HG03521 (cell line): ENCODE measurements at regions not wholly inside any gene's neighbourhood (a gene's known extent, or its start where the extent isn't known, plus 50 kb on each side); places are given as distances from the start of the nearest gene placed in this dataset.

ENCODE experiments used
- ATAC-seq: cut with Tn5 transposase; IDR thresholded peaks from one replicate; pipeline ENCODE4 v1.9.1; 2021; ENCODE audit warnings: mild to moderate bottlenecking, moderate library complexity; ENCODE audit not compliant: unreplicated experiment

DNA sequence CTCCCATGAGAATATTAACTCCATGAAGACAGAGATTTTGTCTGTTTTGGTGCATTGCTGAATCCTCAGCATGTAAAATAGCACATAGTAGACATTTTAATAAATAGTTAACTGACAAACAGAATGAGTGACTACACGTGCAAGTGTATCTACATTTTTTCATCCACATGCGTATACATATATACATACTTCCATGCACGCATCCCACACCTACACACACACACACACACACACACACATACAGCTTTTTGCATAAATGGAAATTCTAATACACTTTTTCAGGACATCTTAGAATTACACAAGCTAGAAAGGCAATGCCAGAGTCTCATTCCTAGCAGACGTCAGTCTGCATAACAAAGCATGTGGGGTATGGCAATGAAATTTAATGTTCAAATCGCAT is 139.7 kb upstream of the LRFN2 start:
- no peak for ATAC-seq

DNA sequence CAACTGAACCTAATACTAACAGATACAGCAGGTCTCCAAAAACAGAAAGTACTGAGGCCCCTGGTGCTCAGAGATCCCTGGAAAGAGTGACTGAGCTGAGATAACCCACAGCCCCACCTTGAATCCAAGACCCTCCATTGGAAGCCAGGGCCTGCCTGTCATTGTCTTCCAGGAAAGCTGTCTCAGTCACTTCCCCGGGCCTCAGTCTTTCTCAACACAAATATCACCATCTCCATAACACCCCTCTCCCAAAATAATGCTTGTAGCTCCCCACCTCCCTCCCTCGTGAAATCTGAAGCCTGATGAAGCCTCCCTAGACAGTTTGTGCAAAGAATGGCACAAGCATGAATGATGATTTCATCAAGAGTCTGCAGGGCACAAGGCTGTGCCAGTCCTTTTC is 138.2 kb upstream of the LRFN2 start:
- no peak for ATAC-seq

DNA sequence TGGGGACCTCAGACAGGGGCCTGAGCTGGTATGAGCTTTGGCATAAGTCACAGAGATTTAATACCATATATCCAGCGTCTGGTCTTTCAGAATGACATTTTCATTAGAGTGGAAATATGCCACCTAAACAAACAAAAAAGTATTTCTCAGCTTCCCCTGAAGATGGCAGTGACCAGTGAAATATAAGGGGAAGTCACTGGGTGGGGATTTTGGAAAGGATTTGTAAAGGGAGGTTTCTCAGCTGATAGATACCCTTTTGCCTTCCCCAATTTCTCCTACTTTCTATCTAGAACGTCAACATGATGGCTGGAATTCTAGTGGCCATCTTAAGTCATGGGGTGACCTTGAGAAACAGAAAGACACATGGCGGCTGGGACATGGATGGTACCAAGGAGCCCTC is 137.7 kb upstream of the LRFN2 start:
- ATAC-seq = no peak

DNA sequence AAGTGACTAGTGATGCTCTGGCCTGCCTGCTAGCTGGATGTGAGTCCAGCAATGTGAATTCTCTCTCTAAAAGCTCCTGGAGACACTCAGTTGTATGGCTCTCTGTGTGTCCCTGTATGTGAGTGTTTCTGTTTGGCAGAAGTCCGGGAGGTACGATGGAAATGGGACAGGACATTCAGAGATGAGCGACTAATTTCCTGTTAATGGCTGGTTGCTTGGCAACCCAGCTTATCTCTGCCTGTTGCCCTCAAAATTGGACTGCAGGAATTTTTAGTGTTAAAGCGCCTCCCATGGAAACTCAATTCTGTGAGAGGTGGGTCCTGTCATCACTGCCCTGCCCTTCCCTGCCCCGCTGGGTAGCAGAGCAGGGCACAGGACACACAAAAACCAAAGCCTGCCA is 136.8 kb upstream of the LRFN2 start:
- ATAC-seq = no peak

DNA sequence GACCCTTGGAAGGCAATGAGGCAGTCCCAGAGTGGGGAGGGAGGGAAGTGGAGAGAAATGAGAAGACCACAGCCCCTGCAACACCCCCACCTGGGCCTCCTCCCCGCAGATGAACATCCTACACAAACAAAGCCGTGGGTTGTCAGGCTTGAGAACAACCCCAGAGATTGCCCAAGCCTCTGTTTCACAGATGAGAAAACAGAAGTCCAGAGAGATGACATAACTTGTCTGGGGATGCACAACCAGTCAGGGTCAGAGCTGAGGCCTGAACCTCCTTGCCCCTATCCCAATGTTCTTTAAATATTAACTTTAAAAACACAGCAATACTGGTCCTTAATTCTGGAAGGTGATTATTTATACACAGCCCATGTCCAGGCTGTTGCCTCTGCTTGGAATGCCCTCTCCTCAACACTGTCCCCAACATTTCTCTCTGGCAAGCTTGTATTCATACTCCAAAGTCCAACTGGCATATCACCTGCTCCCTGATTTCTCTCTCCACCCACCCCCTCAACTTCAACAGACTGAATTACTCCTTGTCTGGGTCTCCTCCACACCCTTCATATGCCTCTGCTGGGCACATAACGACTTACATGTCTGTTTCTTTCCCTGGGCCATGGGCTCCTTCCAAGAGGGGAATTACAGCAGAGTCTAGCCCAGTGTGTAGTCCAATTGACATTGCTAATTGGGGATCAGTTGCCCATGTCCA is 135.5 kb upstream of the LRFN2 start:
- ATAC-seq = no peak

DNA sequence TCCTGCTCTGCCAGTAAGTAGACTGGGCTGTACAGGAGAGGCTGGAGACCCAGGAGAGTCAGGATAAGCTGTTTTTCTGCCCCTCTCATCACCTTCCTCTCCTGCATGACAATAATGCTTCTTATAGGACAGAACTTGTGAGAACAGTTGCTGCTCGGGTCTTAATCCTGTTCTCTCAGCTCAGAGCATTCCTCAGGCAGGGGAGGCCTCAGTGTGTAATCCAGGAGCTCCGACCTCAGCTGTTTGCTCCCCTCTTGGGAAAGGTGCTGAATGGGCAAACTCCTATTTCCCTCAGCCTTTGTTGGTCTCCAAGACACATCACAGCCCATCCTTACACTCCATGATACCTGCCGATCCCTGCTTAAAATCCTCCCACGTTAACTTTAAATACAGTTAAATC is 134.9 kb upstream of the LRFN2 start:
- no peak for ATAC-seq

DNA sequence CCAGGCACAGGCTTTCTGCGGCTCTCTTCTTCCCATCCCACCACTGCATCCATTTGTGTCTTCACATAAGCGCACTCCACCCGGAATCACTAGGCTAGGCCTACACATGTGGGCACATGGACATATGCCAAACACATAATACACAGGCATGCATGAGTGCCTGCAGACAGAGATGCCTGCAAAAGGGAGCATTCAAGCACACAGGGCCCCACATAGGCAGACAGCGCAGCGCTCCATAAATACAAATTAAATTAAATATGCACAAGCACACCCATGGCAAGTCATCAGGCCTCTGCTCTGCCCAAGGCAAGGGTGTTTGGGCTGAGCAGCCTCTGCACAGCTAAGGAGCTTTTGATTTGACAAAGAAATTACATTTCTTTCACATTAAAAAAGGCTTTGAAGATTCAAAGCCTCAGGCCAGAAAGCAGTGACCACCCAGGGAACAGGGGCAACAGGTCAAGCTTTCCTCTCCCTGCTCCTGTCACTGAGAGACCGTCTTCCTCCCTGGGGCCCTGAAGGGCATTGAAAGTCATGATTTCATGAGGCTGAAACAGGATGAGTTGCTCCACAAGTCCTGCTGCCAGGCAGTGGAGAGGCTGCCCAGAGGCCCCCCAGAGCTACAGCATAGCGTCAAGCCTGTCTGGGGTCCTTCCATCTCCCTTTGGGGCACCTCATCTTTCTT is 134.2 kb upstream of the LRFN2 start:
- no peak for ATAC-seq

DNA sequence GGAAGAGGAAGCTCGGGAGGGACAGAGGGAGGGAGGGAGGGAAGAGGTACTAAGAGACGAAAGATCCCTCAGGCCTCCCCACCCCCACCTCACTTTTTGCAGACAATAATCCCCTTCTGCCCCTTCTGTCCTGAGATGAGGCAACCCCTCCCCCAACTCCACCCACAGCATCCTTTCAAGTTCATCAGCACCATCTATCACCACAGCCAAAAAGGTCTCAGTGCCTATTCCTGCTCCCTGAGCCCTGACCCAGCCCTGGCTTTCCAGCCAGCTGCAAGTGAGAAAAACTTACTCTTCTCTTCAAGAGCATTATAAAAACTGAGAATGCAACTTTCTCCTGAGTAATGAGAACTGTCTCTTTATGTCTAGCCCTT is 133.2 kb upstream of the LRFN2 start:
- no peak for ATAC-seq

DNA sequence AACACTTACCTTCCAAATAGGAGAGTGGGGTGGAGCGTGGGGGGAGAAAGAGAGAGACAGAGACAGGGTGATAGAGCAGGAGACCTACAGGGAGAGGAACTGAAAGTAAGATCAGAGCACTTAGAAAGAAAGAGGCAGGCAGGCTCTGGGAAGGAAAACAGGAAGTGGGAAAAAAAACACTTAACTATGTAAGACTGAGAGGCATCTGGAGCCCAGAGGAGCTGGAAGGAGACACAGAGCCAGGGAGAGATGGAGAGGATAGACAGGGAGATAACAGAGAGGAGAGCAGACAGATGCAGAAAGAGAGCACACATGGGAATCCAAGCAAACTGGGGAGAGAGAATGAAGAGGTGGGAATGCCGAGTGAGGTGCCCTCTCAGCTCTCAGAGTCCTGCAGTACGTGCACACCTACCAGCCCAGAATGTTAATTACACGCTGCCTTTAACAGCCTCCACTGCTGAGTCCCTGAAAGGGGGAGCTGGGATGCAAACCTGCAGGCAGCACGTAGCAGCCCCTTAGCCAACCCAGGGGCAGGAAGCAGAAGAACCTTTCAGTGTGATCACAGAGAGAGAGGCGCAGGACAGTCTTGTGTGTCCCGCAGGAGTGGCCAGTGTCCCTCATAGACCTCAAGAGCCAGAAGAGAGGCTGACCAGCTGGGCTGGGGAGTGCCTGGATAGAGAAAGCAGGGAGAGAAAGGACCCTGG is 132.7 kb upstream of the LRFN2 start:
- ATAC-seq = no peak

DNA sequence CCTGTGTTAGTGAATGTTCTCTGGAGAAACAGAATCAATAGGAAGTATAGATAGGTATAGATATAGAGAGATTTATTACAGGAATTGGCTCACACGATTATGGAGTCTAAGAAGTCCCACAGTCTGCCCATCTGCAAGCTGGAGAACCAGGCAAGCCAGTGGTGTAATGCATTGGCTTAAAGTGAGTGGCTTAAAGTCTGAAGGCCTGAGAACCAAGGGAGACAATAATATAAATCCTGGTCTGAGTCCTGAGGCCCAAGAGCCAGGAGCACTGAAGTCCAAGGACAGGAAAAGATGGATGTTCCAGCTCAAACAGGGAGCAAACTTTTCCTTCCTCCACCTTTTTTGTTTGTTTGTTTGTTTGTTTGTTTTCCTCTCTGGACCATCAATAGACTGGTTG is 131.2 kb upstream of the LRFN2 start:
- ATAC-seq = no peak

DNA sequence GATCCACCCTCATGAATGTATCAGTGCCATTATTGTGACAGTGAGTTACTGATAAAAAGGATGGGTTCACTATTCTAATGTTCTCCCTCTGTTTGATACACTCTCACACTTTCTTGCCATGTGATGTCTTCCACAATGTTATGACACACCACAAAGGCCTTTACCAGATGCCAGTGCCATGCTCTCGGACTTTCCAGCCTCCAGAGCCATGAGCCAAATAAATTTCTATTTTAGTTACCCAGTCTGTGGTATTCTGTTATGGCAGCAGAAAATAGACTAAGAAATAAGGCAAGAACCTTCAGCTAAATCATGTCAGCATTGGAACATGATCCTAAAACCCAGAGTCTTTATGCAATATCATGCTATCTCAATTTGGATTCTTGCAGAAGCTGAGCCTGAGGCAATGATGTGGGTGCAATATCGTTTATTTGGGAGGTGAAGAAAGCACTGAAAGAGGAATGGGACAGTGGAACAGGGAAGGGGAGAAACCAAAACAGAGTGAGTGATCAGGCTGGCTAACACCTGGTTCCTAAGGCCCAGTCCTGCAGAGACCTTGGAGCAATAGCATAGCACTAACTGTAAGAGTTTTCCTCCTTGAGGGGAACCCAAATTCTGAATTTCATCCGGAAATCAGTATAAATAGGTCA is 130.4 kb upstream of the LRFN2 start:
- ATAC-seq = no peak

DNA sequence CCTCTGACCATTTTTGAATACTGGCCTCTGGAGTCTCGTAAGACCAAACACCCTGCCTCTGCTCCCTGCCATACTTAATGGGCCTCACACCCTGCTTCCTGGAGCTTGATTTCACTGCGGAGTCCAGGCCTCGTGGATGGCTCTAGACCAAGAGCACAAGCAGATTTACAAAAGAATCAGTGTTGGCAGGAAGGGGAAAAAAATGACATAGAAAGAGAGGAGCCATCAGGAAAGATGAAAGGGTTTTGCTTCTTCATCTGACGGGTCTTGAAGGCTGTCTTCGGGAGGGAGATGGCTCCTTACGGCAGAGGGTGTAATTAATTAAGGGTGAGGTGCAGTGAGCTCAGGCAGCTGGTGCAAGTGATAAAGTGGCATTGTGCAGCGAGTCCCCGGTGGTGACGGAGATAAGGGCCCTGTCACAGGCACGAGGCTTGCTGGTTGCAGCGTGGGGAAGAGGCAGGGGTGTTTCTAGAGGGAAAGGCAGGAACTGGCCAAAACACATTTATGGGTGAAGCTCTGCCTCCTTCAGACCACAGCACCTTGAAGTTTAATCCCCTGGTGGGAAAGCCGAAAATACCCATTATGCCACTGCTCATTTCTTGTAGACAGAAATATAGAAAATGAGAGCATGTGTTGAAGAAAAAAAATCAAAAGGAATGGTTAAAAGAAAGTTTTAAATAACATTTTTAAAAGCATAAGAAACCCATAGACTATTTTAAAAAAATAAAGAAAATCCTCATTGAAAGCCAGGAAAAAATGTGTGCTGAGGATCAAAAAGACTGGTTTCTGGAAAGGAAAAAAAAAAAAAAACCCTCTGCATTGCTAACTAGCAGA is 128.6 kb upstream of the LRFN2 start:
- ATAC-seq = no peak

DNA sequence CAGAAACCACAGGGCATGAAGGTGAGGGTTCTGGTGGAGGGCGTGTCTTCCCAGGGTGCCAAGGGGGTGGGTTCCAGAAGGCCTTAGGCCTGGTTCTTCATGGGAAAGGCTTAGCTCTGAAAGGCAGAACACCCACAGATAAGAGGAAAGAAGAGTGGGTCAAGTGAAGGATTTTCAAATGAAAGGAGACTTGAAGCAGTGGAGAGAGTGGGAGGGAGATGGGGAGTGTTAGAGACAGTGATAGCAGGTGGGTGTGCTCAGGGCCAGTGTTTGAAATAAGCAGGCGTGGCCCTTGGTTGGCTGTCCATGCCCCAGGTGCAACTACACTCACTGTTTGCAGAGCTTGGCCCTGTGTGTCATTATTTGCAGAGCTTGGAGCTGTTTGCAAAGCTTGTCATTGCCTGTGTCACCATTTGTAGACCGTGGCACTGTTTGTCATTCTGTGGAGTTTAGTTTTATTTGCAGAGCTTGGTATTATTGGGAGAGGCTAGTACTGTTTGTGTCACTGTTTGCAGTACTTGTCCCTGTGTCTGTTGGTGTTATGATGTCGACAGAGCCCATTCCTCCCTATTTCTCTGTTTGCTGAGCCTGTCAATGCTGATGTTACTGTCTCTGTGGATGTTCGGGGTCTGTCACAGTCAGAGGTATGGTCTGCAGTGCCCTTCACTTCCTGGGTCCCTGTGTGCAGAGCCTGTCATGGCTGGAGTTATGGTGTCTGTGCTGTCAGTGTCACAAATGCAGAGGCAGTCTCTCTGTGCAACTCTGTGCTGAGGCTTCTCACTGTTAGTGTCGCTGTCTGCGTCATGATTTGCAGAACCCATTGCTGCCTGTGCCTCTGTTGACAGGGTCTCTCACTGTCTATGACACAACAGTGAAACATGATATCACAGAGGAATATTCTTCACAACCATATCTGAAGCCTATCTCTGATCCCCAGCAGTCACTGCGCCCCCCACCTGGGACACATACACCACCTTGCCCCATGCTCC is 127.7 kb upstream of the LRFN2 start:
- ATAC-seq = no peak

DNA sequence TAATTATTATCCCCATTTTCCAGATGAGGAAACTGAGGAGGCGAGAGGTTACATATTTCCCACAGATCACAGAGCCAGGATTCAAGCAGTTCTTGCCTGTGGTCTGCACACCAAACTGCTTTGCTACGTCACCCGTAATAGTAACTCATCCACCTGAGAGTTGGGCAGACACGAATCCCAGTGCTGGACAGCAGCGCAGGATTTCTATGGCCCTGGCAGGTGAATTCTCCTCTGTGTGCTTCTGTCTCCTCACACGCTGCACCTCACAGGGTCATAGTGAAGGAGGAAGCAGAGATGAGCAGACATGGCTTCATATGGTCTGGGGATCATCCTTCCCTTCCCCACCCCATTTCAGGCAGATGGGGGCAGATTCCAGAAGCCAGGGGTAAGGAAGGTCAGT is 127.0 kb upstream of the LRFN2 start:
- ATAC-seq = no peak

DNA sequence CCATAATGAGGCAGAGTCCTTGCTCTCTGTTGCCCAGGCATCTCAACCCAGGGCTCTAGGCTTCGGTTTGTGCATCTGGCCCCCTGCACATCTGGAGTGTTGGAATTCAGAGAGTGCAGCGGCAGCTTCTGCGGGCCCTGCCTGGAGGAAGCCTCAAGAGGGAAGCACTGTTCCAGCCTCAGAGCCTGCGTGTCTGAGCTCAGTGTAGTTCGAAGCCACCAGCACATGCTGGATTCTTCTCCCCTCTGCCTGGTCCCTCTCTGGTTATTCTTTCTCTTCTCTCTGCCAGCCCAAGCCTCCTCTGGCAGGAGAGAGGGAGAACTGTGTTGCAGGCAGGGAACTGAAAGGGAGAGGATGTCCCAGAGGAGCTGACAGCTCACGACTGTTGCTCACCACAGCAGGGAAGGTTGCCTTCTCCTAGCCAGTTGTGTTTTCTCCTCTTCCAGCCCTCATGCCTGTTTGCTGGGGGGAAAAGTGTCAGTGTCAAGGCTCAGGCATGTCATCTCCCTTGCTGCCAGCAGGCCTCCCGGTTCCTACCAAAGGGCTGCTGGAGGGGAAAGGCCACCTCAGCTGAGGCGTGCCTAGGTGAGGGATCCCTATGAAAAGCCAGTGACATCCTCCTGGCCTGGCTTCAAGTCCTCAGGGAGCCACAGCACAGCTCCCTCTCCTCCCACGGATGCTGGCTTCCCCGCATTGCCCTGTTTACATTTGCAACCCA is 126.0 kb upstream of the LRFN2 start:
- no peak for ATAC-seq

DNA sequence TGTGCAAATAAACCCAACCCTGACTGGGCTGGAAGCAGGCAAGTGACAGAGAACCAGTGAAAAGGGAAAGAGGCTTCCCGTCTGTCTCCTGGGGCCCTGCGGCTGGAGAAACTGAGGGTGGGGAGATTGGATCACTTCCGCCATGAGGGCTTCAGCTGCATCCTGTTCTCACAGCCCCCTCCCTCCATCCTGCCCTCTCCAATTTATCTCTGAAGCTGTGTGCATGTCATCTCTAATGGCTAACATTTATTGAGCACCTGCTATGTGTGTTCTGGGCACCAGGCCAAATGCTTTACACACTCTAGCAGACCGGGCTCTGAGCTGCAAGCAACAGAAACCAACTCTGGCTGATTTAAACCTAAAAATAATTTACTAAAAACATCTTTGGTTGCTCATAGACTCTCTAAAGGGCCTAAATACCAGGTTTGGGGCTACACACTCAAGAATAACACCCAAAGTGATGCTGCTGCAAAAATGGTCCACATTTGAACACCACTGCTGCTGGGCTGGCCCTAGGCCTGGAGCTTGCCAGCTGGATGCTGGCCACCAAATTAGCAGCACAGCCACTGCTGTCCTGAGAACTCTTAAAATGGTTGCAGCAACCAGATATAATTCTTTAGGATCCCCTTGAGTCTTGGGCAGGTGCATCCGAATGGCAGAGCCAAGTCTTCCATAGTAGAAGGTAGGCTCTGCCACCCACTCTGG is 123.6 kb upstream of the LRFN2 start:
- ATAC-seq = no peak

DNA sequence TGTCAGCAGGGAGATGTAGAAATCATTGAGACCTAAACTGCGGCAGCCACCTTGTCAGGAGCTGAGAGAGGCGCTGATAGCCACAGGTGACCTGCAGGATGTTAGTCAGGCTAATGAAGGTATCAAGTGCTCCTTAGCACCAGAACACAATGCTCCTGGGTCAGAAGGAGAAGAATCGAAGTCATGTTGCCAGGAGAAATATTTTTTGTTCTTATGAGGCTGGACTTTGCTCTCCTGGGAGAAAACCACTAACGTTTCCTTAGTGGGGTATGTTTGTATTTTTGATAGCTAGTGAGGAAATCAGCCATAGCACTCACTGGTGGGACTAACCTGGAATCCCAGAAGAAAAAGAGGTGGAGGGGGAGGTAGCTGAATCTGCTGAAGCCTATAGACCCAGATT is 120.9 kb upstream of the LRFN2 start:
- ATAC-seq = no peak

DNA sequence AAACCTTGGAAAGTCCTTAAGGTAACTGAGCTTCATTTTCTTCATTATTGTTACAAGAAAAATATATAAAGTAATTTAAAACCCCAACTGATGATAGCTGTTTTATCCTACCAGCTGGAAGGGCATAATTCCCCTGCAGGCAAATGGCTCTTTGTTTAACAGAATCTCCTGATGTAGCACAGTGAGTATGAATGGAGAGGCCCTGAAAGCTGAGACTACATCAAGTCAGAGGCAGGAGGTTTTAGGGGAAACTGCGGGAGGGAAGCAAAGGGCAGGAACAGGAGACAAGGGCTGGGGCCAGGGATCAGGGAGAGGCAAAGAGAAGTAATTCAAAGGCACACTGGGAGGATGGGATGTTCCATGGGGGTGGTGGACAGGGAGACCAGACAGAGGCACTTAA is 119.0 kb upstream of the LRFN2 start:
- ATAC-seq = no peak

DNA sequence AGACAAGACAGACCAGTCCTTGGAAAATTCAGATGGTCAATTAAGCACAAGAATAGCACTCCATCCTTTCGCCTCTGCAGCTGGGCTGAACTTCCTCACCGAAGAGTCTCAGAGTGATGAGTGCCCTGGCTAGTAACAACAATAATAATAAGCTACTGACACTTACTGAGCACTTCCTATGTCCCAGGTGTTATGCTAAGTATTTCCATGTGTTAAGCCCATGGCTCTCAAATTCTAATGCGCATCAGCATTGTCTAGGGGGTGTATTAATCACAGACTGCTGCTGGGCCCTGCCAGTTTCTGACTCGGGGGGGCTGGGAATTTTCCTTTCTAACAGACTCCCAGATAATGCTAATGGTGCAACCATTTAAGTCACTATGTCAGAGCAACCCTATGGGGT is 118.2 kb upstream of the LRFN2 start:
- no peak for ATAC-seq
